Skeletal muscle cell (primary cell): ENCODE measurements at regions not wholly inside any gene's neighbourhood (a gene's known extent, or its start where the extent isn't known, plus 50 kb on each side); places are given as distances from the start of the nearest gene placed in this dataset.

Experiments
- DNase-seq: peaks from one replicate; pipeline ENCODE4 v3.0.0-alpha.2; 2010; ENCODE audit warnings: low read depth
- H3K4me3 ChIP-seq: 2 replicates; pipeline ENCODE4 v1.5.1; 2011; ENCODE audit warnings: low read depth, mild to moderate bottlenecking, control low read depth, low read length, moderate library complexity

DNA sequence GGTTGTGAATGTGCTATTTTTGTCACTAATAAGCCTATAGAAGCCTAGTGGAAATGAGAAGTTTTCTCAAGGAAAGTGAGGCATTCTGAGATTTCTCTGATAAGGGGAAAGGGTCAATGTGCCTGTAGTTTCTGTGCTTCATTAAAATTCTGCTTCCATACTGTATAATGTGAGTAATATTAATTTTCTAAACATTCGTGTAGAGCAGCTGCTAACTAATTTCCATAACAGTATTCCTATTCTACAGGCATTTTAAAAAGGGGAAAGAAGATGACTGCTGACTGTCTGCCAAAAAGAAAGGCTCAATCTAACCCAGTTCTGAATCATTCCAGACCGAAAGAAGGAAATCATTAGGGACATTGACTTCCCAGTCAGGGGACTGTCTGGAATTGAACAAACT is 293.3 kb upstream of the TMPO start:
- DNase-seq: no peak
- H3K4me3 ChIP-seq: no peak overlapping the region

DNA sequence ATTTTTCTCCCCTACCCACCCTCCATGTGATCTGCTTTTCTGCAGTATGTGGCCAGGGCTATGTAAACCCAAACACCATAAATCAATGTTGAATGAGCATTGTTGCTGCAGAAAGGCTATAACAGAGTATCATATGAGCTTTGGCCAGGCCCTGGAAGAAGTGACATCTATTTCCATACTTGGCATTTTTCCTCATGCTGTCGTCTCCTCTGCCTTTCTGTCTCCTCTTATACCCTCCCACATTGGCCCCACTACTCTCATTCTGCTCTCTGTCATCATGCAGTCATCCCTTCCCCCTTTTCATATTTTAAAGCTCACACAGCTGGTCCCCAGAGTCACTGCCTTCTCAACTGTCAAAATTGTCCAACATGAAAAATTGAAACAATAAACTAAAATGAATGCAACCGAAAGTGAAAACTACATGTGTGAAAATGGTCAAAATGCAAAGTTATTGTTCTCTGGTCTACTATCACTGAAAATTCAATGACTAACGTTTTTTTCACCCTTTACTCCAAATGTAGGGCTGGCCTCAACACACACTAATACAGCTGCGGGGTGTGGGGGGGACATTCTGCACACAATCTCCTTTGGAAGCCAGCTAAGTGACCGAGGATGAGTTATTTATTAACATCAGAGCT is 290.7 kb upstream of the TMPO start:
- H3K4me3 ChIP-seq: no peak overlapping the region
- no peak for DNase-seq

DNA sequence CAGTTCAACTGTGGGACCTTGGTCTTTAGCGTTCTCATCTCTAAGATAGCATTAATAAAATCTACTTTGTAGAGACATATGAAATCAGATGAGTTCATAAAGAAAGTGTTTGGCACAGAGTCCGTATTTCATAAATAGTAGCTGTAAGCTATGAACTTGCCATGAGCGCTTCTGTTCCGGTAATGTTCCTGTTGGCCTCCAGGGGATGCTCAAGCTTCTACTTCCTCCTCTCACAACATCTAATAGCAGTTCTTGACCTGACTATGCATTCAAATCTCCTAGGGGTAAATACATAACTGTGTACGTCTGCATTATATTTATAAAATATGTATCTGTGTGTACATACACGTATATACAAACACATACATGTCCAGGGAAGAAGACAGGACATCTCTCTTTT is 288.2 kb upstream of the TMPO start:
- no peak overlapping the region for H3K4me3 ChIP-seq
- DNase-seq: no peak

DNA sequence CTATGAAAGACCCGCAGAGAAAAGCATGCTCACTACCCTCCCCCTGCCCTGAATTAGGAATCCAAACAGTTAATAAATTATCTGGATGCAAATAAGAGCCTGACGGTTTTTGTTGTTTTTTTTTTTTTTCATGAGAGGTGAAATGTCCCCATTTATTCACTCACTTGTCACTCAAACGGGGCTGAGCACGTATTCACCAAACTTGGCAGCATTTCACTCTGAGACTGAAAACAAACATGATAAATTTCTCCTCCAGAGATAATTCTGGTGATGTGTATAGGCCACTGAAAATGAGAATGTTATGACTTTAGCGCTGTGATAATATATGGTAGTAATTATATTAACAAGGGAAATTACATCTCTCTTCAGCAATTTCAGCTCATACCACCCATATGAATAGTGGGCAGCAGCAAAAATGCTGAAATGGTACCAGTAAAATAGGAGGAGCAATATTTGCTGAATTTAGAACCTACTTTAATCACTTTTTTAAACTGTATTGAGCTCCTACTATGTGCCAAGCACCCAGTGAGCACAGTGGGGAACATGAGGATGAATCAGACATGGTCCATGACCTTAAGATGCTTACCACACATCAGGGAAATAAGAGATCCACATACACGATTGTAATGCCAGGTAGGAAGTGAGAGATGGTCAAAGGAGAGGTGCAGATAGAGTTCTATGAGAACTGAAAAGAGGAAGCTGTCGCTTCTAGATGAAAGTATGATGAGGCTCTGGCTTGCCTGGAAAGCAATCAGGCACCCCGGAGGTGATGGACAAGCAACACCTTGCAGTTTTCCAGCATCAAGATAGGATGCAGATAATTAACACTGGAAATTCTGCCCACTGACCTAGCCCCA is 286.5 kb upstream of the TMPO start:
- no peak overlapping the region for H3K4me3 ChIP-seq

DNA sequence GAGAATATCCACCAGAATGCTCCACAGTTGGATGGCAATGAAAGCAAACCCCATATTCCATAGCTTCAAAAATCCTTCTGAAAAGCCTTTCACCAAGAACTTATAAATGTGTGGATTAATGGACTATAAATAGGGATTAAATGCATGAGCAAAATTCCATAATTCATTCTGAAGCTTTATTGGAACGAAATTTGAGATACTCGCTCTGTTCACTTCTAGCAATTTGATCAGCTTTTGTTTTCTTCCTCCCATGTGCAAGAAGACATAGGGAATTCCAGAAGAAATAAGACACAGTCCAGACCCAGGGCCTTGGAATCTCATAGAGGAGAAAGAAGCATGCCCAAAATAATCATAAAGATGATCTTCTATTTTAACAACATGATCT is 285.9 kb upstream of the TMPO start:
- no peak for DNase-seq
- no peak overlapping the region for H3K4me3 ChIP-seq

More for the DNA sequence above, 286.5 kb upstream of the TMPO start:
- DNase-seq: no peak

DNA sequence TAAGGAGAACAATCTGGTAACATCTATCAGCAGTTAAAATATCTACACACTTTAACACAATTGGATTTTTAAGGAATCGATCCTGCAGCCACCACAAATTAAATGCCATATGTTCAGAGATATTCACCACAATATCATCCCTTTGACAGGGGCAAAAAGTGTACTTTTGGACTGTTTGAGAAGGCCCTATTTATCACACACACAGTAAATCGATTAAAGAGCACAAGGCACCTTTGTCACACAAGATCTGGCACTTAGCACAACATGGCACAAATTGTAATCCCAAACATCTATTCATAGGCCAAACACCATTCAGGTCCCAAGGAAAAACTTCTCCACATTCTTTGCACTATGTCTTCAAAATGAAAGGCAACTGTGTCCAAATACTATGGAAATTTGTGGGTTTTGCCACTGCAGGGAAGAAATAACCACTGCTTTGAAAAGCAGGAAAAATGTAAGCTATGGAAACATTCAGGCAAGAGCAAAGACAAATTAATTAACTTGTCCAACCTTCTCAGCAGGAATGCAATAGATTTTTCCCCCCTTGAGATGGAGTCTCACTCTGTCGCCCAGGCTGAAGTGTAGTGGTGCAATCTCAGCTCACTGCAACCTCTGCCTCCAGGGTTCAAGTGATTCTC is 282.5 kb upstream of the TMPO start:
- no peak overlapping the region for H3K4me3 ChIP-seq
- no peak for DNase-seq

DNA sequence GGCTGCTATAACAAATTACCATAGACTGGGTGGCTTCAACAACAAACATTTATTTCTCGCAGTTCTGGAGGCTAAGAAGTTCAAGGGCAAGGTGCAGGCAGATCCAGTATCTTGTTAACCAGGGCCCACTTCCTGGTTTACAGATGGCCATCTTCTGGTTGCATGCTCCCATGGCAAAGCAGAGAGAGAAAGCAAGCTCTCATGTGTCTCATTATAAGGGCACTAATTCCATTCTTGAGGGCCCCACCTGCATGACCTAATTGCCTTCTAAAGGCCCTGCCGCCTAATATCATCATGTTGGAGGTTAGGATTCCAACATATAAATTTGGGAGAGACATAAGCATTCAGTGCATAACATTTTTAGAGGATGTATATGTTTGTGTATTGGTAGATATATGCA is 280.1 kb upstream of the TMPO start:
- H3K4me3 ChIP-seq: no peak overlapping the region
- no peak for DNase-seq

DNA sequence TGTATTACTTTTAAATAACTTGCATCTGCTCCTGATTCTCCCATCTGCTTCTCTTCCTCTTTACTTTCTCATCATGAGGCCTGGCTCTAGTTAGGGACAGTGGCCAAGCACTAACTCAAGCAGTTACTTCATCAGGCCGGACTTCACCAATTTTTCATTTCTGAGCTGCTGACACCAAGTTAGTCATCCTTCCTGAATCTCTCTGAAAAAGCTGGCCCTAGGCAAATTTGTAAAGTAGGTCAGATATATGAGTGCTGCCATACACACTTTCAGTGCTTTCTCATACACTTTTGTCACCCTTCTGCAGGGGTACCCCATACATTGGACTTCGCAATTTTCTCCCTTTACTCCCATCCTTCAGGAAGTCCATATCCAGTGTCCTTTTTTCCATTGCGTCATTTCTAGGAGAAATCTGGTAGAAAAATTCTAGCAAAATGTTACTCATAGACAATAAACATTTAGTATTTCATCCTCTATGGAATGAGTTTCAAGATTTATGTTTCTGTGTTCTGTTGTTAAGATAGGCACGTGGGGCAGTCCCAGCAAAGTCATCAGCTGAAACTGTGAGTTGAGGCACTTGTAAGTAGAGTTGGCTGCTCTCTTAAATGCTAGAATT is 276.8 kb upstream of the TMPO start:
- H3K4me3 ChIP-seq: no peak overlapping the region
- peak; percentile 30 for DNase-seq

DNA sequence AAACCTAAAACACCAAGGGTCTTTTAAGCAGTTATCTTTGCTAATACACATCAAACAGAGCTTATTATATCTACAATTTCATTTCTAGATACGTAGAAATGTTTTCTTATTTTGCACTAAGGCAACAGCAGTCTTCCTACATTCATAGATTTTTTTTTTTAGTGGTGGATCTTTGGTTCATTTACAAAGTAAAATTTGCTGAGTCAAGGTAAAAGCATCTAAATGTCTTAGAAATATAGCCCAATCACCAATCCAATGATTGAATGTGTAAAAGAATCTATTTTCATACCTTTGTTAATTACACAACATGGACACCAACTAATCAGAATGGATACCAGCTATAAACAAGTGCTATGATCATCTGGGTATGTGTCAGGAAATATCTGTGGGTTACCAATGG is 272.2 kb upstream of the TMPO start:
- no peak overlapping the region for H3K4me3 ChIP-seq
- no peak for DNase-seq

DNA sequence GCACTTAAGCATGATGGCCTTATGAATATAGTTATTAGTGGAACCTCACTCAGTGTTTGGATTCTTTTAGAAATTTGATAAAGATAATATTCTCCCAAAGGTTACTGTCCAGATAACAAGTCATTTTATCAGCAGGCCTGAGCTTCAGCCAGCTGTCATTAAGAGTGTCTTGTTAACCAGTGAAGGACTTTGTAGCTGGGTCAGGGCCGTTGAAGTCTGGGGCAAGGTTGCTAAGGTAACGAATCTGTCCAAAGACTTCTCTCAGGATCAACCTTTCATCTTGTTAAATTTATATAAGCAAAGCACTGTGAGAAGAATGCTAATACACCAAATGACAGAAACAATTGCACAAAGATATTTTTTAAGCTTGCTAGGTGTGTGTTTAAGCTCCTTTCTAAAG is 271.3 kb upstream of the TMPO start:
- H3K4me3 ChIP-seq: no peak overlapping the region

DNA sequence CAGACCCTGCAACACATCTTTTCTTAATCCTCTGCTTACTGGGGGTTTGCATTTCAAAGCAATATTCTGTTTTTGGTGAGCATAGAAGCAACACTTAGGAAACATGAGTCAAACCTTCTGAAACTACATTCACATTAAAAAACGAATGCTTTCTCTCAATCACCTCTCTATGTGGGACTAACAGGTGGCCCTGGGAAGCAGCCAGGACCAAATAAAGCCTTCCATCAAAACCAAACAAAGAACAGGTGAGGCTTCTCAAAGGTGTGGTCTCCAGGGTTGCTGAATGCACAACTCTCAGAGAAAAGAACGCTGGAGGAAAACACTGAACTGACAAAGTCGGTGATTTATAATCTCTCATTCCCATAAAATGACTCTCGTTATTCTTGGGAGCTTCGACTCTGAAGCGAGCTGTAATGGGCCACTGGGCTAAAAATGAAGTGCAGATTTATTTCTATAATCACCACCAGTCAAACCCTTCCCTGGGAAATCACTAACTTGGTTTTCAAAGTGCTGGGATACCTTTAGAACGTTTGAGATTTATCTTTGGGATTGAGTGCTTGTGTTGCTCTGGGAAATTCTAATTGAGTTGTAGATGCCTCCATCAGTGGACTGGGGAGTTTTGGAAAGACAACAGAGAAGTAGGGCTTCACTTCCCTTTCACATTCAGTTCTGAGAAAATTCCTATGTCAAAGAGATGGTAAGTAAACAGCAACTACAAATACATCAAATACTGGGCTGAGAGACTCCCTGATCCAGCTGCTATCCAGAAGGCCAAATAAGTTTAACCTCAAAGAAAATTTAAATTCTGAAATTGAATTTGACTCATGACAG is 262.0 kb upstream of the TMPO start:
- no peak for DNase-seq

More for the DNA sequence above, 271.3 kb upstream of the TMPO start:
- no peak for DNase-seq

DNA sequence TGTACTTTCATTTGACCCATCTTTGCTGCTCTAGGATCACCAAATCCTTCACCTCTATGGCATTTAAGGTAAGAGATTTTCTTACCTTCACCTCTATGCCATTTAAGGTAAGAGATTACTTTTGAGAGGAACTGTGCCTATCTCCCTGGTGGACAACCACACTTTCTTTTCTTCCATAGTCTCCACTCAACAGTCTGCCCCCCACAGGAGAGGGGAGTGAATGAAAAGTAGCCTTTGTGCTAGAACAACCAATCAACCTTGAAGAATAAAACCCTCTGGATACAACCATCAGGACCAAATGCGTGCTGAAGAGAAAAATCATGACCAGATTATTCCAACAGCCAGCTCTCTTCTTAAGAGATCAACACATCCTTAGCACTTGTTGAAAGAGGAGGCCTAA is 258.6 kb upstream of the TMPO start:
- no peak for DNase-seq

More for the DNA sequence above, 262.0 kb upstream of the TMPO start:
- H3K4me3 ChIP-seq: no peak overlapping the region

DNA sequence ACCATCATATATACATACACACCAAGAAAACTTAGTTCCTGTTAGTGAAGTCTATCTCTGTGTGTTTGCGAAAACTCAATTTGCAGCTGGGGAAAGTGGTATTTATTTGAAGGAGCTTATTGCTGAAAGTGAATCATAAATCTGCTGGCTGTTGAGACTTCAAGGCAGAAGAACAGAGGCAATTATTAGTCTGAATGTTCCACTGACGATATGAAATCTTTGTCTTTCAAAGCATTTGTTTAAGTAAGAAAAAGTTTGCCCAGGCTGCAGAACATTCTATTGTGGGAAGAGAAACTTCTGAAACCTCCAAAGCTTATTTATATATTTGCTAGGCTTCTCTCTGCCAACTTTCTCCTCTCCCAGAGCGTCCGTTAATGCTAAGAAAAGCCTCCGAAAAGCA is 255.7 kb upstream of the TMPO start:
- DNase-seq: no peak
- no peak overlapping the region for H3K4me3 ChIP-seq

More for the DNA sequence above, 258.6 kb upstream of the TMPO start:
- no peak overlapping the region for H3K4me3 ChIP-seq

DNA sequence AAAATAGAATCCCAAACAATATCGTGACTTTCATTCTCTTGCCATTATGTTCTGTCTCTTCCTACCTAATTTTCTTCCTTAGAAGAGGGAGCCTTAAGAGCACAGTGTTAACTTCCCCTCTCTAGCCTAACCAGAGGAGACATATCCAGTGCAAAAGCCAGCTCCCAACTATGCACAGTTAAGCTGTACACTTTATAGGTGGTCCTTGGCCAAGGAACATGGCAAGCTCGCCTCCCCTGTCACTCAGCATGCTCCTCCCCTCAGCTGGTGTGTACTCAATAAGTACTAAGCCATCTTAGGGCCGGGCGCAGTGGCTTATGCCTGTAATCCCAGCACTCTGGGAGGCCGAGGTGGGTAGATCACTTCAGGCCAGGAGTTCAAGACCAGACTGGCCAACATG is 255.1 kb upstream of the TMPO start:
- DNase-seq: no peak
- H3K4me3 ChIP-seq: no peak overlapping the region

DNA sequence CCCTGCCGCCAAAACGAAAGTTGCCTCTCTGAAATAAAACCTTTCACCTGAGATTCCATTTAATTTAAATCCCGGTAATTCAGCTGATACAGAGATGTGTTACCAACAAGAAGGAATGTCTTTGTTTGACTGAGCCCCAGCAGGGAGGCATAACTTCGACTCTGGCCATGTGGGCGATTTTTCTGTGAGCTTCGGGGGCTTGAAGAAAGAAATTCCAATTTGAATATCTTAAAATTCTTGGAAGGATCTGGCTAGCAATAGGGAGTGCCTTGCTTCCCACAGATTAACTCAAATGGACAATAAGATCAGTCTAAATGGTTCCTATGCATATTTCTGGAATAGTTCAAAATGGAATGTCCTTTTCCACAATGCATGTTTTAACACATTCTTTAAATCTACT is 252.5 kb upstream of the TMPO start:
- DNase-seq: no peak
- no peak overlapping the region for H3K4me3 ChIP-seq

DNA sequence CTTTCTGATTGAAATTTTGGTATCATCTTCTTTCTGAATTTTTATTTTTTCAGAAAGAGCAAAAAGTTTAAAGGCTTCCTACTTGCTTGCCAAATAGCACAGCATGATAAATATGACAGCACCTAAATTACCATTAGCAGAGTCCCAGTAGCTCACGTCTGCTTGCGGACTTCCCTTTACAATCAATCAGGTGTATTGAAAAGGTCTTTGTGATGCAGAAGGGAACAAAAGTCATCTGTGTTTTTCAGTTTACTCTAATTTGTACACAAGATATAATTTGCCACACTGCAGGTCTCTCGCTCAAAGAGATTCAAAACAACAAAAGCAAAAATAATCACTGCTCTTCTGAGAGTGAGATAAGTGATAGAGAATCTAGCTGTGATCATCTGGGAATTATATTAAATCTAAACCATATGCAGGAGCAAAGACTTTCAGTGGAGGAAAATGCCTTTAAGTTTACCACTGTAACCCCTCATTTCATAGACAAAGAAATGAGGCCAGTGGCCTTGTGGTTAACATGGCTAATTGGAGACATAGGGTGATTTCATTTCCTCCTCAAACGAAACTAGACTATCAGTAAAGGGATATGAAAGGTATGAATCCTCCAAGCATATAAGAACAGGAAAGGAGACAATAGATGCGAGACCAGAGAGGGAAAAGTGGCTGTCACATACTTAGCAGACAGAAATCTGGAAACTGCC is 240.8 kb upstream of the TMPO start:
- DNase-seq: no peak
- H3K4me3 ChIP-seq: no peak overlapping the region

DNA sequence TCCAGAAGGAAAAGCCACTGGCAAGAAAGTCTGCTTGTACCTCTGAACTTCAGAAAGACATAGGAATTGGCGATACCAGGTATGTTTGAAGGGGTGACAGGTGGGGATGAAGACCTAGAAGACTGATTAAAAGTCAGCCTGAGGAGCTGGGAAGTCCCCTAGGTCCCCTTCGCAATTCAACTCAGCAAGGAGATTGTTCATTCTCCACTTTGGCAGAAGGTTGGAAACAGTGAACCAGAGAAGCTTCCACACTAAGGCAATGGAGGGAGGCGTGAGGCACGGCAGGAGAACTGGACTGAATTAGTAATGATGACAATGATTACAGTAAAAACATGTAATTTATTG is 240.3 kb upstream of the TMPO start:
- no peak for DNase-seq

DNA sequence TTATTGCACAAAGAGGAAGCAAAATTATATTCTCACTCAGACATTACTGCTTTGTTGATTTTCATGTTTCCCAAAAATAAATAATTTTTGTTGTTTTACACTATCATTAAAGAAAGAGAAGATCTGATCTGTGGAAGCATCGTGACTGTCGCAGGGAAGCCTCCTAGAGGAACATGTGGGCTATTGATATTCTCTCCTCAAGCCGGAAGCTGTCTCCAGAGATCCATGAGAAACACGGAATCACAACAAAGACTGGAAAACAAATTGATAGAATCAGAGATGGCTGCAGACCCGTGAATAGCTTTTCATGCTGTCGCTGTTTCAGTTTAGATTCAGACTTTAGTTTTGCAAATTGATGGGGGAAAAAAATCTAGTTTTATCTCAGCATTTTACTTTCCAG is 235.2 kb upstream of the TMPO start:
- DNase-seq: no peak
- H3K4me3 ChIP-seq: no peak overlapping the region

More for the DNA sequence above, 240.3 kb upstream of the TMPO start:
- no peak overlapping the region for H3K4me3 ChIP-seq

DNA sequence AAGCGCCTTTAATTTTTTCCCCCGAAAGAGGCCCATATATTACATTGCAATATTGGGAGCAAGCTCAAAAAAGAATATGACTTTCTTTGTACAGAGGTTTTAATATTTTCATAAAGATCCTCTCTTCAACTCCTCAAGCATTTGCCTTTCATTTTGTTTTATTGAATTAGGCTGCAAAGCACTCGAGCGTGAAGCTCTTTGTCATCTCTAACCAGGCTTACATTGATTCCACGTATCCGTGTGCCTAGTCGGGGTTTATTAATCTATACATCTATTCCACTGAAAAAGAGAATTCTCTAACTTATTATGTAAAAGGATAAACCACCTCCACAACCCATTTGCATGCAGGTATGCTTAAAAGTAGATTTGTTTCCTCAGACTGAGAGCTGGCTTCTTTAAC is 234.8 kb upstream of the TMPO start:
- no peak for DNase-seq

More for the DNA sequence above, 234.8 kb upstream of the TMPO start:
- no peak overlapping the region for H3K4me3 ChIP-seq
